HG03108 (cell line): ENCODE measurements at regions not wholly inside any gene's neighbourhood (a gene's known extent, or its start where the extent isn't known, plus 50 kb on each side); places are given as distances from the start of the nearest gene placed in this dataset.

Experiments used
- ATAC-seq: cut with Tn5 transposase; IDR thresholded peaks from one replicate; pipeline ENCODE4 v1.9.1; 2021; ENCODE audit warnings: moderate library complexity; ENCODE audit not compliant: unreplicated experiment

DNA sequence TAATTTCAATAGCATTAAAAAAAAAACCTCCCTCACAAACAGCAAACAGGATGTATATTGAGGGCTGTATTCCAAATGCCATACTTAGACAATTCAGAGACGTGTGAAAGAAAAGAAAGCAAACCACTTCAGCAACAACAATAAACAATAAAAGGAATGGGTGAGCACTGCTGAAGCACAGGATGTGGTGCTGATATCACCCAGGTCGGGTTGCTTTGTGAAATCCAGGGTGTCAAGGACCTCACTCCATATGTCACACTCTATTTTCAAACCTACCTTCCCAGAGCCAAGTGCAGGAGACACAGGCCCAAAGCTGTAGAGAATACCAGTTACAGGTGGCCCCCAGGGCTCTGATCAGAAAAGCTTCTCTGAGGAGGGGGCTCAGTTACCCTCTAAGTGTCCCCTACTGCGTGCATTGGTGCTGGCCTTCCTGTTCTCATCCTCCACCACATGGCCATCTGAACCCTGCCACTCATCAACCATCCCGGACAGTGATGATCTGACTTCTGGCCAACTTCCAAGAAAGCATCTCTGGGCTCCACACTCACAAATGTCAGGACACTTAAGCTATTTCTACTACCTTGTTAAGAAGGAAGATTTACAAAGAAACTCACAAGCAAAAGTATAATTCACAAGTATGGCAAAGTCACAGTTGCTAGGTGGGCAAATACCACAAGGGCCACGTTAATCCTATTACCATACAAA lies 363.0 kb downstream of the SS18 start:
- ATAC-seq, result no peak

DNA sequence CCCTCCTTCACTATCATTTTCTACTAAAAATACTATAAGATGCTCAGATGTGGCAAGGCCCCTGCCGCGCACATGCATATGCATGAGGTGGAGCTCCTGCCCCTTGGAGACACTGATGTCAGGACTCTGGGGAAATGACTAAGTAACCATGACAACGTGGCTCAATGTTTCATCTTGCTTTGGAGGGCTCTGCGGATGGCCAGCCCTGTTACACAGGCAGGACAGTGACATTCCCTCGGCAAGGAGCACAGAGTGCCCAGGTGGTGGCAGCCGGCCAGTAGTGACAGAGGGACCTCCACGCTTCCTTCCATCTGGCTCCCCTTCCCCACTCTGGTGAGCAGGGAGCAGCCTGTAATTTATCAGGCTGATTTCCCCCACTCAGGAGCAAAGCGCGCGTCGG lies 364.1 kb downstream of the SS18 start:
- ATAC-seq, result no peak

DNA sequence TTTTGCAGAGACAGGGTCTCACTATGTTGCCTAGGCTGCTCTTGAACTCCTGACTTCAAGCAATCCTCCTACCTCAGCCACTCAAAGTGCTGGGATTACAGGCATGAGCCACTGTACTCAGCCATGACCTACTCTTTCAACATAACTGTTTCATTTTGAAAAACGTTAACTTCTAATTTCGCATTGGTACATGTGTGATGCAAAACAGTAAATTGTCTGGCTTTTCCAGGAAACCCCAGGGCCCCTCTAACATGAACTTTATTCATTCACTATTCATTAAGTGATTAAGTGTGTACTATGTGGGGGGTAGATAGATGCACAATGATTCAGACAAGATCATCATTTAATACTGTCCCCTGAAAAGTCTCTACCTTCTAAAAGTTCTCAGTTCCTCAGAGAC lies 364.9 kb downstream of the SS18 start:
- no peak for ATAC-seq

DNA sequence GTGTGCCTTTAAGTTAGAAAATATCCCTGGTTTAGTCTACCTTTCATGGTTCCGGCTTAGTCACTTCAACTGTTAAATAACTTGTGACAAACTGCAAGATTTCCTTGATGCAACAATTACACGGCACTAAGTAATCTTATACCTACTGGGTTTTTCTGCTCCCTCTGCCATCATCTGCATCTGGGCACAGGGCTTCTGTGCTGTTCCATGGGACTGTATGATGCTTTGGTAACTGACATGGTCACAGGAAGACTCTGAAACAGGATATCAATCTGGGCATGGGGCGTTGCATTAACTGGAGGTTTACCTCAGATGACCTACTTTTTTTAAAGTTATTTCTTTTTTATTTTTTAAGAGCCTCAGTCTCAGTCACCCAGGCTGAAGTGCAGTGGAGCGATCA lies 365.4 kb downstream of the SS18 start:
- ATAC-seq, result no peak

DNA sequence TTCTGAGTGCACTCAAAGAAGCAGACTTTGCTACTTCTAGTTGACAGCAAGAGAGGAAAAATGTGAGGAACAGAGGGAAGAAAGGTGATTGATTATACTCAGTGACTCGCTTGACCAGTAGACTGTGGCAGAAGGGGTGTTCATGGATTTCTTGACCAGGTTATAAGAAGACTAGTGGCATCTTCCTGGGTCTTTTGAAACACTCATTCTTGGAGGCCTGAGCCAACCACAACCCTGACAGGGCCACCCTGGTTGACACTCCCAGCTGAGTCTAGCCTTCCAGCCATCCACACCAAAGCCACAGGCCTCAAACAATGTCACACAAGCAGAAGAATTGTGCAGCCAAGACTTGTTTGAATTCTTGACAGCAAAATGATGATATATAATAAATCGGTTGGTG lies 366.3 kb downstream of the SS18 start:
- no peak for ATAC-seq

DNA sequence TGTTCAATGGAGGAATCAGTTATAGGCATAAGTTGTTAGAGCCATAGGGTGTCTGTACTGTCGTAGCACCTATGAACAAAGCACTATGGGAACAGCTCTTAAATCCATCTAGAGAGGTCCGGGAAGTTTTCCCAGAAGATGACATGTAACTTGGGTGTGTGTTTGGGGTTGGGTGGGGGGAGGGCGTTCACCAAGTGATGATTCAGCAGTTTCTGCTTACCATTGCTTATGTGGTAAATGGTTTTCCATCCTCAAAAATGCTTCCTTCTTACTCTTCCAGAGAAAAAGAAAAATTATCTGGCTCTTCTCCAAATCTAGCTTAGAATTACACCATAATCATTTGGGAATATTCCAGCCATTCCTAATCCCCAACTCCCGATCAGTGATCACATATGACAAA lies 361.1 kb upstream of the ZNF521 start:
- ATAC-seq, result no peak

DNA sequence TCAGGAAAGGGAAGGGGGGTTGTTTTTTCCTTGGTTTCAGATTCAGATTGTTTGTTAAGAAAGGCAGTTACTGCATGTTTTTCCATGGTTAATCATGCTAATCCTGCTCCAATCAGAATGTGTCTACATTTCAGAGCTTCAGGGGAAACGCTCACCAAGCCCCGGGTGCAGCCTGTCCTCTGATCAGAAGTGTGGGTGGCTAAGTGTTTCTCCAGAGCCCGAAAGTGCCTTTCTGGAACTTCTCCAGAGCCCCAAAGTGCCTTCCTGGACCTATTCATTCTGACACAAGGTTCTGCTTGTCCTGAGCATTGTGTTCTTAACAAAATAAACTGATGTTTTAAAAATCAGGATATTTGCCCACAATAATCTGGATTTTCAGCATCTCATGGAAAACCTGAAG lies 359.0 kb upstream of the ZNF521 start:
- no peak for ATAC-seq

DNA sequence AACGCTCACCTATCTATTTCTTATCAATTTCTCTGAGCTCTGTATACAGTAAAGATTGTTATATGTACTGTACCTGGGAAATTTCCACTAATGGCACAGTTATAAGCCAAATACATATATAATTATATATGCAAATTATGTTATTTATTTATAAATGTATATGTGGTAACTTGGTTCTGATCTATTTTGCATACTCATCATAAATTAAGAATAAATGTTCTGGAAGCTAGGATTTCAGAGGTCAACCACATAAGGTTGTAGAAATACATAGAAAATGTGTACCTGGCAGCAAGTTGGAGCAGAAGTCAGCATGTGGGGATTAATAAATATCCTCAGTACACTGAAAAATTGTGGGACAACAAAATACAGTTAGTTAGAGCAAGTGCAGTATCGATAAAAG lies 353.7 kb upstream of the ZNF521 start:
- no peak for ATAC-seq

DNA sequence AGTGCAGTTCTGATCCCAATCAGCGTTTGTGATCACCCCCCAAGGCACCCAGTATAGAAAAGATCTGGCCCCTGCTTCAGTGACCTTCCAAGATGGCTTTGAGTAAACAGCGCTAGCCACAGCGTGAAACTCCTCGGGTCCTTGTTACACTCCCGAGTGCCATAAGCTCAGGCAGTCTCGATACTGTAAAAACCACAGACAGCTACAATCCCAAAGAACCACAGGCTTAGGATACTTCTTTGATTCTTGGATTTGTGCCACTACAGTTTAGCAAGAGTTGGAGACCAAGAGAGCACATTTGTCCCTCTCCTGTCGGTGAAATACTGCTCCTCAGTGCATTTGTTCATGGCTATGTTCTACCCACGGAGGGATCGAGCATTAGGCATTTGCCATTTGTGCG lies 352.5 kb upstream of the ZNF521 start:
- no peak for ATAC-seq

DNA sequence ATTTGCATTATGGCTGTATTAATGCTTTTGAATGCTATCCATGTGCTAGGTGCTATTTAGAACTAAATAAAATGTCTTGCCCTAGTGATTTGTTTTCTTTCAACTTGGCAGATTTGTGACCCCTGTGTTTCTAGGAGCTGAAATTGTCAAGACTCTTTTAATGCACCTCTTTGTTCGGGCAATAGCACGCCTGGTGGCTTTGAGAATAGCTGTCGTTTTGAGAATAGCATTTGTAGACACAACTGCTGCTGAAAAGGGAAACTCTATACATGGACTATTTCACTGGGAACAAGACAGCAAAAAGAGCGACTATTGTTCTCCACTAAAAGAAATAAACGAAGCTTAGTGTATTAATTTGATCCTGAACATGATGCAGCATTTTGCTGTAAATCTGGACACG lies 352.1 kb upstream of the ZNF521 start:
- no peak for ATAC-seq

DNA sequence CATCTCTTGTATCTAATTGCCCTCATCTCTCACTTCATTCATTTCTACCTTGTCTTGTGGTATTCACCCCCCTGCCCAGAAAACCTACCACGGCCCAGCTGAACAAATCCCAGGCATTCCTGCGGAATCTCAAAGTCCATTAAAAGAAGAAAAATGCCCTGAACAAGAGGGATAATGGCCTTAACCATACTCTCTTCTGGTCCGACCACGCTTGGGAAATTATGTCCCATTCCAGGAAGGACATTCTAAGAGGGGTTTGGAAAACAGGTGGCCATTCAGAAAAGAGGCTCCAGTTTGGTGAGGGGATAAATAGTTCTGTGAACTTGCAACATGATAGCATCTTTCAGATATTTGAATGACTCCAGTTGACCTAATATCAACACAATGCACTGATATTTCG lies 349.9 kb upstream of the ZNF521 start:
- ATAC-seq, result no peak

DNA sequence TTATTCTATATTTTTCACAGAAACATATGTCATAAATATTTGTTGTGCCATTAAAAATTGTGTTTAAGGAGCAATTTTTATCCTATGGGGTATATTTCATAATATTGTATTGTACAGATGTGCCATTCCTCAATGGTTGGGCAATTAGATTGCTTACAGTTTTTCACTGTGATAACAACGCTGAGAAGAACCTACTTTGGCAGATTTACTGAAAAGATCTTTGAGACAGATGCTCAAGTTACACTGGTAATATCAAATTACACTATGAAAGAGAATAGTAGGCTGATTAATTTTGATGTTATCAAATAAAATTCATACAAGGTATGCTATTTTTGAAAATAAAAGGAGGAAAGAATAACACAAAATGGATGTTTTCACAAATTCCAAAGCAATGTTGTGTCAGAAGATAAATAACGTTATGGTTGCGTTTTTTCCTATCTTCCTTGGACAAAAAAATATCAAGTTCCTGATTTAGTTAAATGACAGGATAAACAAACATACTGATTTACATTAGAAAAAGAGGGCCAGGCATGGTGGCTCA lies 335.1 kb upstream of the ZNF521 start:
- ATAC-seq, result no peak

DNA sequence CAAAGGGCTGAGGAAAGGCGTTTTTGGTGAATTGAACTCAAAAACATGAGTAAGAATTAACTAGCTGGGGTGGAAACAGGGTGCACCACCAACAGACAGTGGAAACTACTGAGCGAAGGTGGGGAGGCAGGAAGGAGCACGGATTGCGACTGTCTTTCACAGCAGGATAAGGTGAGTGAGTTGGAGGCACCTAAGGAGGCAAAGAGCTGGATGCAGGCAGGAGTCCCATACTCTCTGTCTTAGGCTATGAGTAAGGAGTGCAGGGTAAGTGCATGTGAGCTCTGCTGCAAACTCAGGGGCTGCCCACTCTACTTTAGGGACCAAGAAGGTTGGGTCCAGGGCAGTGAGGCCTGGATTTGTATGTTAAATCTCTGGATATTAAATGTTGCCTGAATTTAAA lies 333.1 kb upstream of the ZNF521 start:
- ATAC-seq, result no peak

DNA sequence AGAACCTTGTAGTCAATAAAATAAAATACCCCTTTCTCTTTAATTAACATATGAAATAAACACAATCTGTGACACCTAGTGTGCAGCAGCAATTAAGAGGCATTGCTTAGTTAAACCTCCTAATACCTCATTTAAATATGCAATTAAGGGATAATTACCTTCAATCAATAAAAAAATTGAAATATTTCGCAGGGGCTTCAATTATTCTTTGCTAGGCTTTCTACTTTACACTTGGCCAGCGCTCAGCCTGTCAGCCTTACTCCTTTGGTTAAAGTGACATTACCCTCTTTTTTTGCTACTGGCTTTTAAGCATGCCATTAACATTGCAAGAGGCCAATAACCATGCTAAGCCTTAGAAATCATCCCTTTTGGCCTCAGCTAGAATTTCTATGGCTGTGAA lies 327.5 kb upstream of the ZNF521 start:
- ATAC-seq, result no peak

DNA sequence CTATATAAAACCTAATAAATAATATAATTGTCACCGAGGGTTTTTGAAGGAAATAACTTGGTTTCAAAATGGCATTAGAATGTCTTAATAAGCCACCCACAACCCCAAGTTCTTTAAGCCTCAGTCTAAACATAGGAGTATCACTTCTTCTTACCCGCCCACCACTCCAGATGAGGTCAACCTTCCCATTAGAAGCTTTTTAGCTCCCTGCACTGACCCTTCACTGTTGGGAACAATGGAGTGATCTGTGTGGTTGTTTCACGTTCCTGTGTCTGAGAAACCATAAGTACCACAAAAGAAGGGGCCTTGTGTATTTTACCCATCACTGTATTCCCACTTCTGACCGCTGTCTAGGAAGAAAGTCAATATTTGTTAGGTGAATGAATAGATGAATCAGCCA lies 326.3 kb upstream of the ZNF521 start:
- no peak for ATAC-seq

DNA sequence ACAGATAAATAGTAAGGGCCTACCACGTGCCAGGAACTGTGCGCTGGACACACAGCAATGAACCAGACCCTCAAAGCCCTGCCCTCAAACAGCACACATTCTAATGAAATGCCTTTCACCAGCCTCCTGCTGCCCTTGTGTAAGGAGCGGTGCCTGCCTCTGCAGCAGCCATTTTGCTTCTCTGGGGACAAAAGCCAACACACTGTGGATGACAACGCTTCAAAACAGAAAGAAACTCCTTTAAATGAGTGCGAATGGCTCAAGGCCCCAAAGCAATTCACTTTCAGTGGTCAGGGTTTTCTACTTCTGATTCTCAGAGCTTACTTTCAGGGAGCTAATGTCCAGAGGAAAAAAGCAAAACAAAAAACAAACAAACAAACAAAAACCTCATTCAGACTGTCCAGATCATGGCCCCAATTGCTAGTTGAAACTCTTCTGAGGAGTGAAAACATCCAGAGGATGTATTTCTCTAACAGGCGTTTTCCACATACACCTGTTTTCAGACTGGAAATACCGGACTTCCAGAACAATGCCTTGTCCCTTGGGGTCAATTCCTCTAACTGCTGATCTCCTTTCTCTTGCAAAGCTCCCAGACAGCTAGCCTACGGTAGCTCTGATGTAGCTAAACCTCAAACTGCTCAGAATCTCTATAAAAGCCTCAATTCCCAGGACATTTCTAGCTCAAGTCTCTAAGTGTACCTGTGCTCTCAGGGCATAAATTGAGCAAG lies 323.3 kb upstream of the ZNF521 start:
- no peak for ATAC-seq

DNA sequence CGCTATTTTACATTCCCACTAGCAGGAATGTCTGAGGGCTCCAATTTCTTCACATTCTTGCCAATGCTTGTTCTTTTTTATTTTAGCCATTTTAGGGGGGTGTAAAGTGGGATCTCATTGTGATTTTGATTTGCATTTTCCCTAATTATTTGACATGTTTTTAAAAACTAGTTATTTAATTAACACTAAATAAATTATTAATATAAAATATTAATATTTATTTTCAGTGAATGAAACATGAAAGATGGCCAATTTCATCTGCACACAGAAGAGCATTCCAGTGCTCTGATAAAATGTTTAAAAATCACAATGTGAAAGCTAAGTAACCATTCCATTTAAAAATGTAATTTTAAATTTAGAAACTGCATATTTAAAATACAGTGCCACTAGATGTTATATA lies 322.2 kb upstream of the ZNF521 start:
- ATAC-seq, result no peak

DNA sequence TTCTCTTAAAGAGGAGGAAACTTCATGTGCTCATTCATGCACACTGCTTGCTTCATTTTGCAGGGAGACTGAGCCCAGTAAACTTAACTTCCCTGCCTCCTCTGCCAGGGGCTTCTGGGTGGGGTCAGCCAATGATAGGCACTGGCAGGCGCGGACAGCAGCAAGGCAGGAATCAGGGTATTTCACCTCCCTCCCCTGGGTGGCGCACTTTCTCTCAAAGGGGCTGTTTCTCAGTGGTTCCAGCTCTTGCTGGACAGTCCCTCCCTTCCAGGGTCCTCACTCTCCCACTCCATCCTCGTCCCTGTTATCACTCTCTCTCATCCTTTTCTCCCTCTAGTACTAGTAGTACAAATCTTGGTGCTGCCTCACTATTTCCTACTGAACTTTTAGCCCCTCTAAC lies 320.5 kb upstream of the ZNF521 start:
- no peak for ATAC-seq

DNA sequence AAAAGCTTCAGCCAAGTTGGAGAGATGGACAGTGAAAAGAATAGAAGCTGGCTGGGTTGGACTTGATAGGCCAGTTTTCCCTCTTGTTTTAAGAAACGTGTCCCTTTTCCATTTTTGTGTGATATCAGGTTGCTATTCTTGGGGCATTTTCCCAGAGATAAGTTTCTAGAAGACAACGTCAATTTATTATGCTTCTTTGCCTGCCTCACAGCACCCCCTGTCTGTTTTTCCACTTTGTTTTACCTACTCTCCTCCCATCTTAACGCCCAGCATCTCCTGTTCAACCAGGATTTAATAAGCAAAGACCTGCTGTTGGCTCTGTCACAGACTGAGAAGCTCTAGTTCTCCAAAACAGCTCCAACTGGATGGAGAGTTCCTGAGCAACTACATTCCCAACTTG lies 317.8 kb upstream of the ZNF521 start:
- ATAC-seq, result no peak

DNA sequence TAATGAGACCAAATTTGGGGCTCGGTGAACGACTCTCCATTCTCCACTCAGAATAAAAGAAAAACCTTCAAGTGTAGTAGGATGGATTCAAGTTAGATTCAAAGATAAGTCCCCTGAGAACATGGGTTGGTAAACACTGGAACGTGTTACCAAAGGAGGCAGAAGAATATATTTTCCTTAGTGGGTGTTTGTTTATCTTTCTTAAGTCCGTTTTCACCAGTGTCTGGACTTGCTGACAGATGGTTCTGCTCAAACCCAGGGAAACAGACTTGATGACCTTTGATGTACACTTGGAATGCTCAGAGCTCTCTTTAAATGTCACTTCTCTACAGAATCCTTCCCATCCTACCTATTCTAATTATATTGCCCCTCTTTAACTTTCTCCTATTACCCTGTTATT lies 310.3 kb upstream of the ZNF521 start:
- ATAC-seq, result no peak

DNA sequence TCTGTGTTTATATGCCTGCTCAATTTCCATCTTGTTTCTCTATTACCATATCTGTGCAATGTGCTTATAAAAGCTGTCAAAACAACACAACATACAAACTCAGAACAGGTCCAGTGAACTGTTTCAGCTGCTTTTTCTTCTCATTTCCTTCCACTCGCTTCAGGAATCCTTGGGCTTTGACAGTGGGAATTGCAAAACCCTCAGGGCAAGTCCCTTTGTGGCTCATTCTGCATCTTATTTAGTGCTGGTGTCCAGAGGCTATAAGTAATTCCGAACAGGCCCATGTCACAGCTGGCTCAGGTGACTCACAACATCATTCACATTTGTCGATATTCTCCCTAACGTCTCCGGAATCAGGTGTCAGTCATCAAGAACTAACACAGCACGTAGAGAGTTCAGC lies 309.9 kb upstream of the ZNF521 start:
- no peak for ATAC-seq

DNA sequence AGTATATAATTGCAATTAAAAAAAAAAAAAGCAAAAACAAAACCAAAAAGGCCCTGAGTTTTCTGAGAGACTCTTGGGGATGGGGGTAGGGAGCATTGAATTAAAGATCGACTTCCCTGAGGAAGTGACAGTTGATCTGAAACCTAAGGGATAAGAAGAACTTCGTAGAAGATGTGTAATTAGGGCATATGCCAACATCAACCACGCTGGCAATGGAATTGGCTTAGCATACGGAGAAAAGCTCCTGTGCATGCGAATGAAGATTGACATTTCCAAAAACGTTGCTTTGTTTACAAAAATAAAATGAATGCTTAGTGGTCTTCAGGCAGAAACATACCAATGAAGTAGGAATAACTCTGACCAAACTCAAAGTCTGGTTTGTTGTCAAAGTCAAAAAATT lies 307.6 kb upstream of the ZNF521 start:
- no peak for ATAC-seq

DNA sequence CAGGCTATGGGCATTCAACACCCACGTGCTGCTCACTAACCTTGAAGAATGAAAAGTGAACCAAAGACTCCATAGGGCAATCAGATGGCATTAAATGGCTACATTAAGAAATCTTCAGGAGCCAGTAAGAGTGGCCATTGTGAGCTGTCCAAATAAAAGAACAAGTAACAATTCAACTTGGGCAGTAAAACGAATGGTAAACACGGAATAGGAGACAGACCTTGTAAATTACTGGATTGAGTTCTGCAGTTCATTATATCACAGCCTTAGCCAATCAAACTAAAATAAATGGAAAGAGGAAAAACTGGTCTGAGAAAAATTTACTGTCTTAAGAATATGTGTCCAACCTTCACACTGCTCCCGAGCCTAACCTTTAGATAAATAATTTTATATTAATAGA lies 306.5 kb upstream of the ZNF521 start:
- no peak for ATAC-seq
